Right lobe of liver (tissue), 4 donors: ENCODE measurements at regions not wholly inside any gene's neighbourhood (a gene's known extent, or its start where the extent isn't known, plus 50 kb on each side); places are given as distances from the start of the nearest gene placed in this dataset.

Experiments
- POLR2A ChIP-seq: fragments of 450-650 bp; IDR thresholded peaks from one replicate; pipeline ENCODE4 v1.6.1; 2017; ENCODE audit warnings: antibody characterized with exemption, mild to moderate bottlenecking
- TF ChIP-seq, protein P1 (sequence below), 4 donors: fragments of 200-600 bp in 3 of 4; fragments of 450-650 bp in 1 of 4; IDR thresholded peaks; one replicate each; pipeline versions ENCODE4 v1.5.1 to v1.8.0; 2016 to 2022; ENCODE audit warnings: antibody characterized with exemption in 4 of 4, mild to moderate bottlenecking in 2 of 4
- donor health status: DM: no; HTN: no; CAD: no.
- donor health status: DM: no; HTN: no; CAD: no.
- donor health status: DM: no; HTN: yes; CAD: no.

DNA sequence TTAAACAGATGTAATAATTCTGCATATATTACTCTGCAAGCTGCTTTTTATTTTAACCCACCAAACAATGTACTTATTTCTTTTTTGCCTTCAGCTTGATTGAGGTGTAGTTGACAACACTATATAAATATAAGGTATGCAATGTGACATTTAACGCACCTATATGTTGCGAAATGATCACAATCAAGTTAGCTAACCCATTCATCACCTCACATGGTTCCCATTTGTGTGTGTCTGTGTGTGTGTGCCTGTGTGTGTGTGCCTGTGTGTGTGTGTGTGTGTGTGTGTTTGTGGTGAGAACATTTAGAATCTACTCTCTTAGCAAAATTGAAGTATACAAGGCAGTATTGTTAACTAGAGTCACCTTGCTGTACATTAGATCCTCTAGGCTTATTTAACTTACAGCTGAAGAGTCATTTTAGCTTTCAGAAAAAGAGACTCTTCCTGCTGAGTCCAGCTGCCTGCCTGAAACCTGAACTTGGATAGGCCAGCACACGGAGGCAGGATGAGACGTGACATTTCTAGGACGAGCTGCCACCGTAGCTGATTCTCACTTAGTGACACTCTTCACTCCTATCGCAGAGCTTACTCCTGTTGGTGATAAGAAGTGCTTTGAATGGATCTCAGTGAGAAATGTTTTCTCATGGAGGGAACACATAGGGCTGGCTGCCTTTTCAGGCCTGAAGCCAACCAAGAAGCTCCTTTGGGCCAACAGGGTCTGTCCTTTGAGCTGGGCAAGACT is 126.5 kb upstream of the RIPOR2 start:
- TF ChIP-seq, protein P1, sequence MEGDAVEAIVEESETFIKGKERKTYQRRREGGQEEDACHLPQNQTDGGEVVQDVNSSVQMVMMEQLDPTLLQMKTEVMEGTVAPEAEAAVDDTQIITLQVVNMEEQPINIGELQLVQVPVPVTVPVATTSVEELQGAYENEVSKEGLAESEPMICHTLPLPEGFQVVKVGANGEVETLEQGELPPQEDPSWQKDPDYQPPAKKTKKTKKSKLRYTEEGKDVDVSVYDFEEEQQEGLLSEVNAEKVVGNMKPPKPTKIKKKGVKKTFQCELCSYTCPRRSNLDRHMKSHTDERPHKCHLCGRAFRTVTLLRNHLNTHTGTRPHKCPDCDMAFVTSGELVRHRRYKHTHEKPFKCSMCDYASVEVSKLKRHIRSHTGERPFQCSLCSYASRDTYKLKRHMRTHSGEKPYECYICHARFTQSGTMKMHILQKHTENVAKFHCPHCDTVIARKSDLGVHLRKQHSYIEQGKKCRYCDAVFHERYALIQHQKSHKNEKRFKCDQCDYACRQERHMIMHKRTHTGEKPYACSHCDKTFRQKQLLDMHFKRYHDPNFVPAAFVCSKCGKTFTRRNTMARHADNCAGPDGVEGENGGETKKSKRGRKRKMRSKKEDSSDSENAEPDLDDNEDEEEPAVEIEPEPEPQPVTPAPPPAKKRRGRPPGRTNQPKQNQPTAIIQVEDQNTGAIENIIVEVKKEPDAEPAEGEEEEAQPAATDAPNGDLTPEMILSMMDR (IDR thresholded peaks at IDR 0.05), result no peak
- no peak for TF ChIP-seq POLR2A
